Activated naive CD4-positive, alpha-beta T cell treated with anti-CD3 and anti-CD28 coated beads for 36 hours (primary cell): ENCODE measurements at regions not wholly inside any gene's neighbourhood (a gene's known extent, or its start where the extent isn't known, plus 50 kb on each side); places are given as distances from the start of the nearest gene placed in this dataset.

ENCODE experiments used
- CTCF ChIA-PET: fragments of 350-600 bp; sonication (Branson Sonifier 250); formaldehyde crosslinking; loops from one replicate; lab custom pipeline; 2021; ENCODE audit warnings: antibody characterized with exemption; lab: Charles Lee
- DNase-seq: peaks from one replicate; pipeline ENCODE4 v3.0.0-alpha.2; 2020
- H3K27ac Mint-ChIP-seq: one replicate; pipeline ENCODE4 v1.8.0; 2021; ENCODE audit warnings: mild to moderate bottlenecking, mixed read lengths
- H3K27me3 Mint-ChIP-seq: one replicate; pipeline ENCODE4 v1.8.0; 2021; ENCODE audit warnings: low read depth, mixed read lengths
- H3K36me3 Mint-ChIP-seq: one replicate; pipeline ENCODE4 v1.8.0; 2021; ENCODE audit warnings: low read depth, mixed read lengths
- H3K4me1 Mint-ChIP-seq: one replicate; pipeline ENCODE4 v1.8.0; 2021; ENCODE audit warnings: low read depth, mixed read lengths
- H3K4me3 Mint-ChIP-seq: one replicate; pipeline ENCODE4 v1.8.0; 2021; ENCODE audit warnings: mild to moderate bottlenecking, moderate library complexity, mixed read lengths
- H3K9me3 Mint-ChIP-seq: one replicate; pipeline ENCODE4 v1.8.0; 2021; ENCODE audit warnings: mixed read lengths
- intact Hi-C: fragments of 100-400 bp; cut with micrococcal nuclease; formaldehyde crosslinking; loops from one replicate; pipeline ENCODE4 v1.15.1; 2023

GRCh38 chr20:19823216-19823615 lies 65.2 kb downstream of the RIN2 start:
- Mint-ChIP-seq H3K4me1 (peaks cover 3% of the 10 kb centered on the region), H3K9me3 (peaks cover 3% of the 10 kb centered on the region), H3K27ac (no peak overlapping the region), H3K27me3 (no peaks in the 10 kb centered on the region), H3K4me3 (no peak overlapping the region), H3K36me3 (no peaks in the 10 kb centered on the region)
- DNase-seq = no peak
- intact Hi-C loops = no loop called here
- CTCF ChIA-PET = no interaction called here

GRCh38 chr20:19823971-19824370 lies 65.9 kb downstream of the RIN2 start:
- Mint-ChIP-seq H3K4me3 (no peak overlapping the region), H3K27ac (no peak overlapping the region), H3K36me3 (no peaks in the 10 kb centered on the region), H3K9me3 (peaks cover 1% of the 10 kb centered on the region), H3K27me3 (no peaks in the 10 kb centered on the region), H3K4me1 (peaks cover 9% of the 10 kb centered on the region)
- no peak for DNase-seq
- CTCF ChIA-PET = no interaction called here
- intact Hi-C loops = no loop called here

- H3K4me3 Mint-ChIP-seq = no peak overlapping the region
- H3K4me1 Mint-ChIP-seq = peaks cover 9% of the 10 kb centered on the region
- no peaks in the 10 kb centered on the region for H3K9me3 Mint-ChIP-seq
- intact Hi-C loops = loop anchor here (5.0 kb wide), 1 partner anchor 38 kb away; no protein-coding TSS in a partner anchor
- H3K27ac Mint-ChIP-seq = no peak overlapping the region
- H3K36me3 Mint-ChIP-seq = no peaks in the 10 kb centered on the region
- no peak for DNase-seq
- CTCF ChIA-PET = interaction anchor here (0.6 kb wide), 1 partner anchor 12 kb away, joined by 3 read pairs; no protein-coding TSS in a partner anchor
- H3K27me3 Mint-ChIP-seq = no peaks in the 10 kb centered on the region
Measured at GRCh38 chr20:19824861-19825260, 66.8 kb downstream of the RIN2 start.

DNA sequence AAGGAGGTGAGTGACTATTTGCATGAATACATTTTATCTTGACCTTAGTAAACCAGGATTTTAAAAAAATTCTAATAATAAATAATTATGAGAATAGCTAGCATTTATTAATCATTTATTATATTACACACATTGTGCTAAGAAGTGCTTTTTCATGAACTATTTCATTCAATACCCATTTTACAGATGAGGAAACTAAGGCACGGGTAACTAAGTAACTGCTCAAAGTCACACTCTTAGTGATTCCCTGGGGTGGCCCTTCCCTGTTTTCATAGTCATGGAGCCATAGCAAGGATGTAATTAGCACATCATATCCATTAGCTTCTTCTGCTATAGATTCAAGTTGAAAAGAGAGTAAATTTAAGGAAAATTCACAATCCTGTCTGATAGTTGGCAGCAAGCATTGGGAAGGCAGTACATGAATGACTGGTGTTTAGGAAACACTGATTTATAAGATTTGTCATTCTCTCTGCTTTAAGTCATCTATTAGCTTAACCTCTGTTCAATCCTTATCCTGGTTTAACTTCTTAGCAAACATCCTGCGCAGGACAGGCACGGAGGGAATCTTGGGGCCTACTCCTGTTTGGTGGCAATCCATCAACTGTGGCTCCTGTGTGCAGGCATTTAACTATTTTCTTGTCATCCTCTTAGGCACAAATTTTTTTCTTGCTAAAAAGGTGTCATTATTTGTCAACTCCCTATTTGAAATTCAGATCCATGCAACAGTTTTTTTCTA lies 68.3 kb downstream of the RIN2 start:
- H3K36me3 Mint-ChIP-seq = no peaks in the 10 kb centered on the region
- peaks cover 3% of the 10 kb centered on the region for H3K27me3 Mint-ChIP-seq
- H3K9me3 Mint-ChIP-seq = no peaks in the 10 kb centered on the region
- no peak for DNase-seq
- peaks cover 9% of the 10 kb centered on the region for H3K4me1 Mint-ChIP-seq
- H3K4me3 Mint-ChIP-seq = no peak overlapping the region
- H3K27ac Mint-ChIP-seq = no peak overlapping the region
- CTCF ChIA-PET = interaction anchor here (1.7 kb wide), 1 partner anchor 43 kb away, joined by 3 read pairs; no protein-coding TSS in a partner anchor
- intact Hi-C loops = loop anchor here (5.0 kb wide), 1 partner anchor 39 kb away; no protein-coding TSS in a partner anchor

- H3K9me3 Mint-ChIP-seq = no peaks in the 10 kb centered on the region
- H3K27ac Mint-ChIP-seq = no peak overlapping the region
- CTCF ChIA-PET = interaction anchor here (0.7 to 1.7 kb wide), 3 partner anchors 45 to 464 kb away, joined by 3 read pairs; no protein-coding TSS in a partner anchor
- H3K27me3 Mint-ChIP-seq = peaks cover 9% of the 10 kb centered on the region
- intact Hi-C loops = loop anchor here (1.0 to 5.0 kb wide), 3 partner anchors 41 to 140 kb away; no protein-coding TSS in a partner anchor
- no peak for DNase-seq
- peaks cover 9% of the 10 kb centered on the region for H3K4me1 Mint-ChIP-seq
- H3K36me3 Mint-ChIP-seq = no peaks in the 10 kb centered on the region
- H3K4me3 Mint-ChIP-seq = no peak overlapping the region
Measured at GRCh38 chr20:19827818-19828217, 69.8 kb downstream of the RIN2 start.

GRCh38 chr20:19828232-19828631 lies 70.2 kb downstream of the RIN2 start:
- intact Hi-C loops = loop anchor here (1.0 to 5.0 kb wide), 3 partner anchors 41 to 140 kb away; no protein-coding TSS in a partner anchor
- CTCF ChIA-PET = interaction anchor here (0.8 kb wide), 1 partner anchor 135 kb away, joined by 3 read pairs; no protein-coding TSS in a partner anchor
- peaks cover 9% of the 10 kb centered on the region for H3K4me1 Mint-ChIP-seq
- peak; percentile 52 for DNase-seq
- H3K9me3 Mint-ChIP-seq = no peaks in the 10 kb centered on the region
- no peak overlapping the region for H3K4me3 Mint-ChIP-seq
- no peaks in the 10 kb centered on the region for H3K36me3 Mint-ChIP-seq
- no peak overlapping the region for H3K27ac Mint-ChIP-seq
- peaks cover 9% of the 10 kb centered on the region for H3K27me3 Mint-ChIP-seq

DNA sequence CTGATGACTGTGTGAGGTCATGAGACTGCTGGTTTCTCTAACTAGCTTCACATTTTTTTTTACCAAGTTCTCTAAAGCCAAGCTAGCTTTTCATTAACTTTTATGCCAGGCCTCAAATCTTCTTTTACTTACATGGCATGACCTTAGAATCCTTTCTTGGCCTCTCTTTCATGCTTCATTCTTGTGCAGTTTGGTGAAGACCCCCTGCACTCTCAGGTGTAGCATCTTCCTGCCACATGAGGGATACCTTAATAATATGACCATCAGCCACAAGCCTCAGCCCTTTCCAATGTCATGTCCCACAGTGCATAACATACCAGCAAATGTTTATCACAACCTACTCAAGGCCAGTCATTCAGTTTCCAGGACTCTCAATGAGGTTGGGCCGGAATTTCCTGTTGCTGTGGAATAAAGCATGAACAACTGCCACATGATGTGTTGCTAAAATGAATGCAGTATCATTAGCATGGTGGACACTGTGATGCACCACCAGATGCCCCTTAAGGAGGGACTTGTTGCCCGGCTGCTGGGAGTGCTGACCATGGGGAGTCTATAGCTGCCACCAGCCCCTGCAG lies 72.2 kb downstream of the RIN2 start:
- CTCF ChIA-PET = no interaction called here
- Mint-ChIP-seq H3K27ac (no peak overlapping the region), H3K4me1 (peaks cover 11% of the 10 kb centered on the region), H3K27me3 (peaks cover 9% of the 10 kb centered on the region), H3K36me3 (no peaks in the 10 kb centered on the region), H3K4me3 (no peak overlapping the region), H3K9me3 (no peaks in the 10 kb centered on the region)
- no peak for DNase-seq
- intact Hi-C loops = no loop called here

DNA sequence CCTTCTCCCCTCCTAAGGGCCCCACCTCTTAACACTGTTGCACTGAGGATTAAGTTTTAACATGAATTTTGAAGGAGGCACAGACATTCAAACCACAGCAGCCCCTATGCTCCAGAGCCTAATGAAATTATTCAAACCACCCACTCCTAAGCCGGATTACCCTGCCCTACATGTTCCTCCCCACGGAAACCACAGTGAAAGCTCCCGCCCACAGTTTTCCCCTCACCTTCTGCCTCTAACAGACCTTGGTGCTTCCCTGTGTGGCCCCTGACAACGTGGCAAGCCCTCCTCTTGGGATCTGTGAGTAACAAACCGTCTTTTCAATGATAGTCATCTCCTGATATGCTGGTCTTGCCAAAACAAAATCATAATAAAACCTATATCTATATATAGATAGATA lies 74.8 kb downstream of the RIN2 start:
- intact Hi-C loops = no loop called here
- H3K4me3 Mint-ChIP-seq = no peak overlapping the region
- no peak overlapping the region for H3K27ac Mint-ChIP-seq
- peaks cover 13% of the 10 kb centered on the region for H3K27me3 Mint-ChIP-seq
- CTCF ChIA-PET = no interaction called here
- no peaks in the 10 kb centered on the region for H3K9me3 Mint-ChIP-seq
- no peaks in the 10 kb centered on the region for H3K36me3 Mint-ChIP-seq
- DNase-seq = no peak
- H3K4me1 Mint-ChIP-seq = peaks cover 11% of the 10 kb centered on the region

DNA sequence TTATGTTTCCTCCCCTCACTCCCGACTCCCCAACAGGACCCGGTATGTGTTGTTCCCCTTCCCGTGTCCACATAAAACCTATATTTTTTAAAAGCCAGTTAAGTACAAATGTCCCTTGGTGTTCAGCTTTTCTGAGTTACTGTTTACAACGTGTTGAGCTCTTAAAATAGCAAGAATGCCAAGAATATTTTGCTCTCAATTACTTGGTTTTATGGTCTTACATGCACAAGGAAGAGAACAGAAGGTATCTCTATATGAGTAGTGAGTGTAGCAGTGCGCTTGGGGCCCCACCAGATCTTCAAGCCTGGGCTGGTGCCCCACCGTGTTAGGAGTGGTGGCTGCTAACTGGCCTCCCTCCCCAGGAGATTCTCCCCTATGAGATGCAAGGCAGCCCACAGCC lies 75.3 kb downstream of the RIN2 start:
- CTCF ChIA-PET = no interaction called here
- Mint-ChIP-seq H3K36me3 (no peaks in the 10 kb centered on the region), H3K4me1 (peaks cover 6% of the 10 kb centered on the region)

DNA sequence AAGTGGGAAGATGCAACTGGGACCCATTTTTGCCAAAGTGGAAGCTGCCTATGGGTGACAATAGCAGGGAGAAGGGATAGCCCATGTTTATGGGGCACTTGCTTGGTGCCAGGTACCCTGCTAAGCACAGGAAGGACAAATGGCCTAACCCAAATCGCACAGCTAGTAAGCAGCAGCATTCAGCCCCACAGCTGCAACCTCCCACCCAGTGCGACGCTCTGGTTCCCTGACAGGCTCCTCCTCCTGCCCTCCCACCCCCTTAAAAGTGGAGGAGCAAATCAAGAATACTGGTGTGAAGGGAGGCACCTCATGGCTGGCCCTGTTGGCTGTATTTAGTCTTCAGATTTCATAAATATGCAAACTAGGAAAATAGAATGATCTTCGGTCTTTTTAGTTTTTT lies 76.2 kb downstream of the RIN2 start:
- no peak for DNase-seq
- Mint-ChIP-seq H3K4me3 (no peak overlapping the region), H3K36me3 (no peaks in the 10 kb centered on the region), H3K9me3 (no peaks in the 10 kb centered on the region), H3K27me3 (peaks cover 13% of the 10 kb centered on the region), H3K27ac (no peak overlapping the region), H3K4me1 (peaks cover 2% of the 10 kb centered on the region)
- intact Hi-C loops = no loop called here
- CTCF ChIA-PET = no interaction called here

More for the DNA sequence above, 75.3 kb downstream of the RIN2 start:
- Mint-ChIP-seq H3K4me3 (no peak overlapping the region), H3K9me3 (no peaks in the 10 kb centered on the region), H3K27ac (no peak overlapping the region), H3K27me3 (peaks cover 13% of the 10 kb centered on the region)
- DNase-seq = no peak
- intact Hi-C loops = no loop called here

GRCh38 chr20:19834783-19835182 lies 76.7 kb downstream of the RIN2 start:
- no peak overlapping the region for H3K27ac Mint-ChIP-seq
- intact Hi-C loops = no loop called here
- CTCF ChIA-PET = no interaction called here
- no peak for DNase-seq
- no peaks in the 10 kb centered on the region for H3K36me3 Mint-ChIP-seq
- H3K4me3 Mint-ChIP-seq = no peak overlapping the region
- H3K27me3 Mint-ChIP-seq = peaks cover 13% of the 10 kb centered on the region
- no peaks in the 10 kb centered on the region for H3K9me3 Mint-ChIP-seq
- peaks cover 2% of the 10 kb centered on the region for H3K4me1 Mint-ChIP-seq

- Mint-ChIP-seq H3K4me3 (no peak overlapping the region), H3K9me3 (no peaks in the 10 kb centered on the region), H3K27ac (no peak overlapping the region), H3K36me3 (no peaks in the 10 kb centered on the region), H3K4me1 (peaks cover 2% of the 10 kb centered on the region), H3K27me3 (peaks cover 13% of the 10 kb centered on the region)
- intact Hi-C loops = no loop called here
- CTCF ChIA-PET = no interaction called here
- no peak for DNase-seq
Measured at GRCh38 chr20:19835533-19836222, 77.6 kb downstream of the RIN2 start.
